ENCODE measurements at regions not wholly inside any gene's neighbourhood (a gene's known extent, or its start where the extent isn't known, plus 50 kb on each side); places are given as distances from the start of the nearest gene placed in this dataset.

- no peak overlapping the region for H3K4me3 ChIP-seq (ENCODE audit: low read depth, low read length)
- DNase-seq (ENCODE audit: low read depth), result no peak
- no peak for TF ChIP-seq CTCF (IDR thresholded peaks at IDR 0.05; ENCODE audit: control insufficient read depth, extremely low read depth, insufficient read depth)
Measured at GRCh38 chr2:126558029-126558428, 97.9 kb upstream of the GYPC start.

- H3K4me3 ChIP-seq (ENCODE audit: low read depth, low read length), result no peak overlapping the region
- no peak for DNase-seq (ENCODE audit: low read depth)
- TF ChIP-seq CTCF (IDR thresholded peaks at IDR 0.05; ENCODE audit: control insufficient read depth, extremely low read depth, insufficient read depth), result no peak
Measured at GRCh38 chr2:126568734-126569133, 87.2 kb upstream of the GYPC start.

- no peak overlapping the region for H3K4me3 ChIP-seq (ENCODE audit: low read depth, low read length)
- no peak for TF ChIP-seq CTCF (IDR thresholded peaks at IDR 0.05; ENCODE audit: control insufficient read depth, extremely low read depth, insufficient read depth)
- no peak for DNase-seq (ENCODE audit: low read depth)
Measured at GRCh38 chr2:126571403-126571802, 84.6 kb upstream of the GYPC start.

GRCh38 chr2:126575631-126576030 is 80.3 kb upstream of the GYPC start:
- DNase-seq (ENCODE audit: low read depth), result no peak
- no peak overlapping the region for H3K4me3 ChIP-seq (ENCODE audit: low read depth, low read length)
- no peak for TF ChIP-seq CTCF (IDR thresholded peaks at IDR 0.05; ENCODE audit: control insufficient read depth, extremely low read depth, insufficient read depth)

- no peak for DNase-seq (ENCODE audit: low read depth)
- no peak overlapping the region for H3K4me3 ChIP-seq (ENCODE audit: low read depth, low read length)
Measured at GRCh38 chr2:126579868-126580267, 76.1 kb upstream of the GYPC start.

GRCh38 chr2:126586317-126586716 is 69.6 kb upstream of the GYPC start:
- no peak for TF ChIP-seq CTCF (IDR thresholded peaks at IDR 0.05; ENCODE audit: control insufficient read depth, extremely low read depth, insufficient read depth)
- H3K4me3 ChIP-seq (ENCODE audit: low read depth, low read length), result no peak overlapping the region
- DNase-seq (ENCODE audit: low read depth), result no peak

More at GRCh38 chr2:126579868-126580267, 76.1 kb upstream of the GYPC start:
- no peak for TF ChIP-seq CTCF (IDR thresholded peaks at IDR 0.05; ENCODE audit: control insufficient read depth, extremely low read depth, insufficient read depth)

GRCh38 chr2:126599062-126599461 is 56.9 kb upstream of the GYPC start:
- no peak overlapping the region for H3K4me3 ChIP-seq (ENCODE audit: low read depth, low read length)
- TF ChIP-seq CTCF (IDR thresholded peaks at IDR 0.05; ENCODE audit: control insufficient read depth, extremely low read depth, insufficient read depth), result no peak

More at GRCh38 chr2:126599062-126599461, 56.9 kb upstream of the GYPC start:
- DNase-seq (ENCODE audit: low read depth), result no peak
